ENCODE measurements at regions not wholly inside any gene's neighbourhood (a gene's known extent, or its start where the extent isn't known, plus 50 kb on each side); places are given as distances from the start of the nearest gene placed in this dataset.
A peak's percentile ranks its signal among the peaks of the same experiment; 100 is the strongest.

DNA sequence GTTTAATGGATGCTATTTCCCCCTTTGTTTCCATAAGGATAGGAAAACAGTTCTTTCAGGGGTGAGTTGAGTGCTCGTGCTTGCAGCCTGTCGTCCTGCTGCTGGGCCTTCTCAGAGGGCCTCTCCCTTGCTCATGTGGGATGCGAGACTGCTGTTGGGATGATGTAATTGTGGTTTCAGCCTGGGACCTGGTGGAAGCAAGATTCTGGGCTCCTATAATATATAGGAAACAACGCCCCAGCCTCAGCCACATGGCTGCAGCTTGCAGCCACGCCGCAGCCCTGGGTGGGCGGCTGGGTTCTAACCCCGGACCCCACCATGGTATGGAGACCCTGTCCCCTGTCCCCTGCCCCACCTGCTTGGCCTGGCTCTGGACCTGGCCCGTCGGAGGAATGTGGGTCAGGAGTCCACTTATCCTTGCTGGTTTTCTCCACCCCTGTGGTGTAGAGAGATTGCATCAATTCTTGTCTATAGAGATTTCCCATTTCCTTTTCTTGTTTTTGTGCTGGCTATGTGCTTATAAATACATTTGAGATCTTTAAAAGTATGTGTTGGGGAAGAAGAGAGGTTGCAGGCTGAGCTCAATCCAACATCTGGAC is 357.8 kb downstream of the SIPA1L2 start:
- DNase-seq, result no peak

DNA sequence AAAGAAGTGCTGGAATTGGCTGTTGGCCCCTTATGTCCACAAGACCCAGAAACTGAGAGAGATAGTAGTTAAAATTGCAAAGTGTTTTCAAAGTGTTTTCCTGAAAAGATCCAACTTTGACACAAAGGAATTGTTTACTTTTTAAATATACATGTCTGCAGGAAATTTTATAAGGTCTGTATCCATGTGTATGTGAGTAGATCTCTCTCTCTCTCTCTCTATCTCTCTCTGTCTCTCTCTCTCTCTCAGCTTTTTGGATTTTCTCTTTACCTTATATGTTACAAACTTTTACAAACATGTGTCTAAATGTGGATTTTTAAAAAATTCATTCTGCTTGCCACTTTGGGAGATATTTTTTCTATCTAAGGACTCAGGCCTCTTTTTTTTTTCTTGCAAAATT is 358.6 kb downstream of the SIPA1L2 start:
- DNase-seq, result no peak

DNA sequence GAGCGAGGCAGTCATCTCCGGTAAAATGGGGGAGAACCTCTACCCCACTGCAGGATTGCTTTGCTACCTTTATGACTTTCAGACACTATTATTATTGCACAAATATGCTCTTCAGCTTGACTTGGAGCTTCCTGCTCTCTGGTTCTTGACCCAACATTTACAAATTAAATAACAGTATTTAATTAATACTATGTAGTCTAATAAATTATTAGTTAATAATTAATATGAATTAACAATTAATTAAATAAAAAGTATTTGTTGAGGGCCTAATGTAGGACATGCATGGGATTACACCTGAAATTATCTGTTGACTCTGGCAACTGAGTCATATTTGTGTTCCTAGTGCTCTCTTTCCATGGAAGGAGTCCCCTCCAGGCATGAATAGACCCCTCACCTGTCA is 359.9 kb downstream of the SIPA1L2 start:
- no peak for DNase-seq

DNA sequence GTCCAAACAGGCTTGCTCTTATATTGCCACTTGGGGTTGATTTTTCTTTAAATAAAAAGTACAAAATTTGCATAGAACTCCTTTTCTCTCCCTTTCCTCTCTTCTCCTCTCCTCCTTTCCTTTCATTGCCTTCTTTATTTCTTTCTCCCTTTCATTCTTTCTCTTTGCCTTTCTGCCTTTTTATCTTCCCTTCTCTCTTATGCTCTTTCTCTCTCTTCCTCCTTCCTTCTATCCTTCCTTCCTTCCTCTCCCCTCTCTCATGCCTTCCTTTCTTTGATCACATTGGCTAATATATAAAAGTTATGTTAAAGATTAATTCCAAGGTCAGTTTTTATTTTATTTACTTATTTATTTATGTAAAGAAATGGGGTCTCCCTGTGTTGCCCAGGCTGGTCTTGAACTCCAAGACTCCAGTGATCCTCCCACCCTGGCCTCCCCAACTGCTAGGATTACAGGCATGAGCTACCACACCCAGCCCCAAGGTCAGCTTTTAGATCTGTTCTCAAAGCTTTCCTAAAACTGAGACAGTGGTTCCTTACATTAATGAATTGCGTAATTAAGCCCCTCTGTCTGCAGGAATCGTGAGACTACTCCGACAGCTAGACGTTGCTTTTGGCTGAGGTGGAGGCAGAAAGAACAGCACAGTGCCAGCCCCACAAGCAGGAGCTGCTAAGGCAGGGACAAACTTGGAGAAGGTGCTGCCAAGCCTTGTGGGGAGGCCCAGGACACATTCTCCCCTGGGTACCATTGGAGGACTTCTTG is 361.9 kb downstream of the SIPA1L2 start:
- no peak for DNase-seq

DNA sequence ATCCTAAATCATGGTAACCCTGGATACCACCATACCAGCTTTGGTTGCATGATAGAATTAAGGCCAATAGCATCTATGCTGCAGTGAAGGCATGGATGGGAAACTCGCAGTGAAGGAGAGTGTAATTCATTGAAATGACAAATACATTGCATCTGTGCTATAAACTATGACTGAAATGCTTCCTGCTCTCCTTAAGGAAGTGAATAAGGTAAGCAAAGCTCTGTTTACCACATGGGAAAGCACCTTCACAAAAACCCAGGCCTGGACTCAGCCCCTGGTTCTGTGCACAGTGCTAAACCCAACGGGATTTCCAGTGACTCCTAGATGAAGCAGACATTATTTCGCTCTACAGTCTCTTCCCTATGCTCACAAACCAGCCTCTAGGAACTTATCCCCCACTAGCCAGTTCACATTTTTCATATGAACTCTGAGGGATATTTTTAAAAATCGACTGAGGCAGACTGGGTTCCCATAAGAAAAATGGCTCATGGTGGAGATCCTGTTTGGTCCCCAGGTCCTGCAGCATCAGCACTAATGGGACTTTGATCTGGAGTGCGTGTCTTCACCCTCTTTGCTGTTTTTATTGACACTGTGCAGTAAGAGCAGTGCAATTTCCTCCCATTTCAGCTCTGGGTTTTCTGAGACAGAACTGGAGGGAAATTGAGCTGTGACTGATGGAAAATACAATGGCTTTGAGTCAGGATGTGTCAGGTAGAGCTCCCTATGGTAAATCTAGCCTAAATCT is 362.7 kb downstream of the SIPA1L2 start:
- DNase-seq, result no peak

DNA sequence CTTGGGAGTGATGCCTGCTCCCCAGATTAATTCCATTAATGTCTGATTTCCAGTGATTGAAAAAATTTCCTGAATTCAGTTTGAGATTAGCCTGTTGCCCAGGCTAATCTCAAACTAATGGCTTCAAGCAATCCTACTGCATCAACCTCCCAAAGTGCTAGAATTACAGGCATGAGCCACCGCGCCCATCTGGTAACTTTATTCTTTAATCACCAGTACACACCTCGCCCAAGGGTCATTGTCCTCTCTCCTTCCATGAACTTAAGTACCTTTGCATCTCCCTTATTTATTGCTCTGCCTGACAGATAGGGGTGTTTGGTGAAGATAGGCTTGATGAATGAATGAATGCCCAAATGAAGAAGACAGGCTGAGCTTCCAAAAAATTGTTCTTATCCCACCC is 366.5 kb downstream of the SIPA1L2 start:
- no peak for DNase-seq

DNA sequence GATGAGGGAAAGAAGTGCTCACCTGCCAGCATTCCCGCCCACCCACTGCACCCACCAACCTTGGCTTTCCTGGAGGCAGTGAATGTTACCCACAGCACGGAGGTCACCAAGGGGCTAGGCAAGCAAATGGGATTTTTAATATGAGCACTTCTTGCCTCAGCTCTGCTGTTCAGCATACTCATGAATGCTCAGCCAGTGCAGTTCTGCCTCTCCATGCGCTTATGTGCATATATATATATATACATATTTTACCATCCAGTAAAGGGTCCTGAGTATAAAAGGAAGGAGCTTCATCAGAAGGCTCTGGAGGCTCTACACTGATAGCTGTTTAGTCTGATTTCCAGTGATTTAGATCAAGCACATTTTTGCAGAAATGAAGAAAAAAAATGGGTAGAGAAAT is 366.9 kb downstream of the SIPA1L2 start:
- DNase-seq, result no peak

DNA sequence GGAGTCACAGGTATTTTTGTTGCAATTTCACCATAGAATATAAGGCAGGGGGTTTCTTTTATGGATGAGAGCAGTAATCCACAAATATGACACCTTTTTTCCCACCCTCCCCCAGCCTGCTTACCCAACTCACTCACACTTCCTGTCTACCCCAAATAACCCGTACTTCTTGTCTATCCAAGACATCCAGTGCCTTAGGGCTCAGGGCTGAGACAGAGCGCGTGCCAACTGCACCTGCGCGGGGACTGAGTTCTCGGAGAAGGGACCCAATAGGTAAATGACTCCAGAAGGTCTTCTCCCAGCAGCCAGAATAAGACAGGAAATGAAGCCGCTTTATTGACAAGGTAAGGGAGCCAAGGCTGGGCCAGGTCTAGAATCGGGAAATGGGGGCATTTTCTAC is 369.1 kb downstream of the SIPA1L2 start:
- DNase-seq, result no peak

DNA sequence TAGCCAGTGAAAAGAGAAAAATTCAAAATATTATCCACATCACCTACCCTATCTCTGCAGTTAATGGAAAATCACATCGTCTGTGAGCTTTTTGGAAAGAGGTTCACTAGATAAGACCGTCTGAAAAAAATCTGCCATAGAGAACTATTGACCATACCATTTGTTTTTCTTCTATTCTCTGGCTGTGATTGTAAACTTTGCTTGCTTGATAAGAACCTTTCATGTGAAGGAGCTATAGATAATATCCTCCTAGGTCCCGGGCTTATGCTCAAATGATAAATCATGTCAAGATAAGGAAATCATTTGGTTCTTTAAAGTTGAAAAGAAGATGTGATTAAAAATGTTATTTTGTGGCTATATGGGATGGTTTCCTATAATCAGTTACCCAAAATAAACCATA is 369.9 kb downstream of the SIPA1L2 start:
- no peak for DNase-seq

DNA sequence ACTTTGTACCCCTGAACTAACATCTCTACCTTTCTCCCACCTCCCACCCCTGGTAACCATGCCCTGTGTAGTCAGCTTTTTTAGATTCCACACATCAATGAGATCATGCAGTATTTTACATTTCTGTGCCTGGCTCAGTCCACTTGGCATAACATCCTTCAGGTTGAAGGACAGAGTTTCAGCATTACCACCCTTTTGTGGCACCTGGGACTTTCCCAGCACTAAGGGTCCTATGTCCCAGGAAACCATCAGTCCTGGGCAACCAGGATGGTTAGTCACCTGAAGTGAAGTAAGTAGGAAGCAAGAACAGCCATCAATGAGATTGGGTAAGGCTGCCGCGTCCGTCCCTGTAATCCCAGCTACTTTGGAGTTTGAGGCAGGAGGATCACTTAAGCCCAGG is 370.6 kb downstream of the SIPA1L2 start:
- no peak for DNase-seq

DNA sequence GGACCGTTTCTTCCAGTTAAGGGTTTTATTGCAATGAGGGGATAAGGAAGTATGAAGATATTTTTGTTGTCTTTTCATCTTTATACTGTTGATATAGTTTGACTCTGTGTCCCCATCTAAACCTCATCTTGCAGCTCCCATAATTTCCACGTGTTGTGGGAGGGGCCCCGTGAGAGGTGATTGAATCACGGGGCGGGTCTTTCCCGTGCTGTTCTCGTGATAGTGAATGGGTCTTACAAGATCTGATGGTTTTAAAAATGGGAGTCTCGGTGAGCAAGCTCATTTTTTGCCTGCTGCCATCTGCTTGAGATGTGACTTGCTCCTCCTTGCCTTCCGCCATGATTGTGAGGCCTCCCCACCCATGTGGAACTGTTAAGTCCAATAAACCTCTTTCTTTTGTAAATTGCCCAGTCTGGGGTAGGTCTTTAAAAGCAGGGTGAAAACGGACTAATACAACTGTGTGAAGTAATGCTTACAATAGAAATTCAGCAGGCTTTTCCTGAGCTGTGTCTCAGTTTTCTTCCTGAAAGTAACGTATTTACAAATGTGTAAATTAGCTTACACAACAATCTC is 377.3 kb downstream of the SIPA1L2 start:
- DNase-seq, result no peak

DNA sequence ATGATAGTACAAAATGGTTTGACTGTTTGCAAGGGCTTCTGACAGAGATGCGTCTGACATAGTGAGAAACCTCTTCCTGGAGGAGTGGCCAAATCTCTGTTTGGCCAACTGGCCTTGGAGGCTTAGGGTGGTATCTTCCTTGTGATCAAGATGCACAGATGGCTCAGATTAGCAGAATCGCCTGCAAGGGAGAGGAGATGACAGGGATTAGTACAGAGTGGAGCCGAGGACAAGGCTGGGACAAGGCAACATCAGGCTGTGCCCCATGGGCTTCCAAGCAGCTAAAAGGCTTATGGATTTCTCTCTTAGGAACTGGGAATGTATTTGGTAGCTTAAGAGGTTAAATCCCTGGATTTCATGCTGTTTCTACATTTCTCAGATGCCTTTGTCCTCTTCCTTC is 379.1 kb downstream of the SIPA1L2 start:
- no peak for DNase-seq

DNA sequence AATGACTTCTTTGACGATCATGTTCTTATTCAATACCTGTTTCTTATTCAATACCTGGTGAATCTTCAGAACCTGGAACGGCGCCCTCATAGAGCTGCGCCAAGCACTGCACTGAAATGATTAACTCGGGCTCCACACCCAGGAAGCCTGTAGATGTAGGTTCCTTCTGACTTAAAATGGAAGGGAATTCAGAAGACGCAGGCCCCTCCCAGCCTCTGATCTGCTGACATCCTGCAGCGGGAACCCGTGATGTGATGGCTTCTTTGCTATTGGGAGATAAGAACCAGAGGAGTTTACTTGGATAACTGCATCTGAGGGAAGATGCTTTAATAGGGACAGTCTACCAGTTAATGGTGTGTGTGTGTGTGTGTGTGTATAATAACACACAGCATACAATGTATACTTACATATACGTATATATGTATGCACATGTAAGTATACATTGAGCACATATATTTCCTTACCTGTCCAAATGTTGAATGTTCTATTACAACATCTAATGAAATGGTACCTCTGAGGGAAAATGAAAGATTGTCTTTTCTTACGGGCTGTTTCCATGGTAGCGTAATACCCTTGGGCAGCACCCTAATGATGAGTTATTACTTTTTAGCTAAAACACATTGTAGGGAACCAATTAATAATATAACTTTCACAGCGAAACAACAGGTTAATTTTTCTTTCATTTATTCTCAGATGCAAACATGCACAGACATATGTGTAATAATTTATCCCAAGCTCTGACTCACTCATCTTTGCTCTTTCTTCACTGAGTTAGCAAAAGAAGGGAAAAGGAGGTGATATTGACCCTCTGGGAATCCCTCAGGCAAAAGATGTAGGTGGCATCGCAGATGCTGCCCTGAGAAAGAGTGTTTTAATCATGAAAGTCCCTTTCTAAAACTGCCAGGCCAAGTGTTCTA is 379.8 kb downstream of the SIPA1L2 start:
- no peak for DNase-seq

DNA sequence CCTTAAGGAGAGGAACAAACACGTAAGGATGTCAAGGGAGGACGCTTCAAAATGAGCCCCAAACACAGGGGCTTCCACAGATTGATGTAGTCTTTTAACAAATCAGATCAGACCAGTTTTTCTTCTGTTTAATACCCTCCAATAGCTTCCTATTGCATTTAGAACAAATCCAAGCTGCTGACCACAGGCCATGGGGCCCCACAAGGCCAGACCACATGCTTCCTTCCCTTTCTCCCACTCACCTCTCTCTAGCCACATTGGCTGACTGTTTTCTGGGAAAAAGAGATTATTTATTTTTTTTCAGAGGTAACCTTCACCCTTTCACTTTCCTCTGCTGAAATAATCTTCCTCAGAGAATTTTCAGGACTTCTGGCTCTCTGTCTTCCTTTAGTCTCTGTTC is 380.6 kb downstream of the SIPA1L2 start:
- no peak for DNase-seq

DNA sequence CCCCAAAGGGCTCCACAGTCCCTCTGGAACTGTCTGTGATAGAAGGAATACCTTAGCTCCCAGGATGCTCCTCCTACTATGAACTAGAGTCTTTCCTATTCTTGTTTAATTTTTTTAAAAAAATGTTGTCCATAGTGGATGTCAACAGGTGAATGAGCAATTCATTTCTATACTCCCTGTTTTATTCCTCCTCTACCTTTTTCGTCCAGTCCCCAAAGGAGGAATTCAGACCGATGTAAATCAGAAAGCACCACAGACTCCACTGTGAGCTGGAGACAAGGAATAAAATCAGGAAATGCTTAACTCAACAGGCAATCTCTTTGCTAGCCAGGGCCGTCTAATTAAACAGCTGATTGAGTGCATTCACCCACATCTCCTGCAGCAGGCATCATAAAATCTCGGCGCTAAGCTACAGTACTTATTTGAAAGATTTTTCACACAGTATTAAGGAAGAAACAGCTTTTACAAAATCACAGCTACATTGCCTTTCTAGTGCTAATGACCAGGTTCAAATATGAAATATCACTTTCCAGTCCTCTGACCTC is 381.6 kb downstream of the SIPA1L2 start:
- DNase-seq, result no peak

DNA sequence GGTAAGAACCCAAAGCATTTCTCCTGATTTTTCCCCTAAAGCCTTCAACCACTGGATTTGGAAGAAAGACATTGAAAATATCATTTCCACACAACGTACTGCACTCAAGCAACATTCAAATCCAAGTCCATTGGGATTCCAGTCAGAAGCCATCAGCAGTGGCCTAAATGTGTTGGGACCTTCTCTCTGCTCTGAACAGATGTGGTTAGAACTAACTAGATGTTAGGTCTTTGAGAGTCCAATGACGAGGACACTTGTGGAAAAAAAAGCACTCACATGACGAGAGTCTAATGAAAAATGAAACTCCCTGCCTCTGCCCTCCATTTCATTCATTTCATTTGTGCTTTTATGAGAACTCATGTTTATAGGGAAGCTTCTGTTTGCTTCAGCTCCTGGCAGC is 382.3 kb downstream of the SIPA1L2 start:
- no peak for DNase-seq

DNA sequence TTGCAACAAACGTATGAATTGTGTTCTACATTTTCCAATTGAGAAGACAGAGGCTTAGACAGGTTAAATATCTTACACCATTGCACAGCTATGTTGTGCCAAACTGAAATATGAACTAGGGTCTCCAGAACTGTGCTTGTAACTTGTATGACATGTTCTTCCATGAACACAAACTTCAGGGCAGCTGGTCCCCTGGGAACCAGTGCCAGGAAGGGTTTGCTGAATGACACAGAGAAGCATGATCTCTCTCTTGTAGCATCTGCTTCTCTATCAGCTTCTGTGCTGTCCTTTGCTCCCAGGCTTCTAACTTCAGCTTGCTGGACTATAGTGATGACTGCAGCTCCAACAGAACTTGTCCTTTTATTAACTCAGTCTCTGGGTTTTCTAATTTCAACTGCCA is 385.5 kb downstream of the SIPA1L2 start:
- DNase-seq, result no peak

DNA sequence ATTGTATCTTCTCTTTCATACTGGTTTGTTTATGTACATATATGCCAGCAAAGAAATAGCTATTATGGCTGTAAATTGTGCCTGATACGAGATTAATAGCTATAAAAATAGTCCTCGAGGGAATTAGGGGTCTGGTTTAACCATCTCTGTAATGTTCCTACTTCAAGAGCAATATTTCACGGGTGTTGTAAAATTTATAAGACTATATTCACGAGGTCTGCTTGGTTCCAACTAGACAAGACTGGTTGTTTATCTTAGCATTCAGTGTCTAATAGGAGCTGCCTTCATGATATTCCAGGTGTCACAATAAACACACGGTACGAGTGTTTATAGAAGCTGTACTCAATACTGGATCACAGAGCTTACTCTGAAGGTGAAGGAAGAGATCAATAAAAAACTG is 389.9 kb downstream of the SIPA1L2 start:
- DNase-seq, result no peak

DNA sequence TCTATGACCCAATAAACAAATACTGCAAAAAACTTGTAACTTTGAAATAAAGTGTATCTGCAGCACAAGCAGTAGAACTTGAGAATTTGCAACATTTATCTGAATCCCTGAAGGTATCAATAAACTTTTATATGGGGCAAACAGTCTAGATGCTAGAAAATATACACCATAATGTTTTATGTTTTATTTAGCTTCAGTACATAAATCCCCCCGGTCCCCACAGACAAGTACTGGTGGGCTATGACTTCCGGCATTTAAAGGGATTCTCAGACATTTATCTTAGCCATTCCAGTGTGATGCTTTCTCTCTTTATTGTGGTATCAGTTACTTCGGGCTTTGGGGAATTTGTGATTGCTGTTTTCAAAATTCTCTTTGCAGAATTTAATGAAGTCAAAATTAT is 390.4 kb downstream of the SIPA1L2 start:
- DNase-seq, result no peak

DNA sequence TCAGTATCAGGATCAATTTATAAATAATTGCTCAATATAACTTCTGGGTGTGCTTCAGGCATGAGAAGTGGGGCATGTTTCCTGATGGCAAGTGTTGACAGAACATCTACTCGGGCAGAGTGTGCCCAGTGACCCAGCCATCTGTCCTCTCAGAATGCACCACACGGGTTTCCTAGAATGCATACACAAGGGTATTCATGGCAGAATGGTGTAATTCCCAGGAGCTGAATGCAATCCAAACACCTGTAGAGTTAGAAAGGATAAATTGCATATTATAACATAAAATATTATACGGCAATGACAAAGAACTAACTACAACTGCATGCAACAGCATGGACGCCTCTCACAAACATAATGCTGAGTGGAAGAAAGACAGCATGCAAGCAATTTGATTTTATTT is 391.9 kb downstream of the SIPA1L2 start:
- peak; percentile 37 for DNase-seq

DNA sequence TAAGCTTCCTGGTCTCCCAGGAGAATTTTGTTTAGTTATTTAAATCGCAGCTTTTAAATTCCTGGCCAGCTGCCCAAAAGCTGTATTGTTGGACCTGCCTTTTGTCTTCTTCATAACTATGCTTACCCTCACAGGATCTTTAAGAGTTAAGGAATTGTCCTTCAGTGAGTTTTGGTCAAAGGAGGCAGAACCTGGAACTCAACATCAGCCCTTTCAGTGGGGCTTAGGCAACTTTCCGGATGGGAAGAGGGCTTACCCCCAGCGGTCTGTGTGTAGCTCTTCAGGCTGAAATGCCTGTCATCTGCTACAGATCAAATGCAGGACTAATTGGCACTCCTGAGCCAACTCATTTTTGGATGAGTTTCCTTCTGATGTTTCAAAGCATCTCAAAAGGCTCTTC is 402.6 kb downstream of the SIPA1L2 start:
- no peak for DNase-seq

DNA sequence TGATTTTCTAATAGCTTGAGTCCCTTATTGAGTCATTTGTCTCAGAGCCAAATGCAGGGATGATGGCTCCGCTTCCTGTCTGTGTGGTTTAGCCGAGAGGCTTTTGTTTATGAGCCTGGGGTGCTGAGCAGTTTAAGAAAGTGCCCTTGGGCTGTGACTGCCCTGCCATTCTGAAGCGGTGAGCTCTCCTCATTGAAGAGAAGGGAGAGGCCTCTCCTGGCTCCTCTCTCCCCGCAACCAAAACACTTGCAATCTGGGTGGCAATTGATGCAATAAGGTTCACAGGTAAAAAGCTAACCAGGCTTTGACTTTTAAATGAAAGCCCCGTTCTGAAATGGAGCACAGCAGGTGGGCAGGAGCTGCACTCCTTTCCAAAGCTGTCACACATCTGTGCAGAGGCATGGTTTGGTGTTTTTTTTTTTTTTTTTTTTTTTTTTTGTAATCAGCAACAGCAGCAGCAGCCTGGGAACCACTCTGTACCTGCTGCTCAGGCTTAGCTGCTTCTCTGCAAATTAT is 403.7 kb downstream of the SIPA1L2 start:
- DNase-seq, result no peak
